ENCODE measurements at regions not wholly inside any gene's neighbourhood (a gene's known extent, or its start where the extent isn't known, plus 50 kb on each side); places are given as distances from the start of the nearest gene placed in this dataset.
"Not testable (repeated sequence)": the region's sequence is repeated elsewhere in the genome, so short reads cannot be mapped to it uniquely, and the experiment has no call there.

GRCh38 chr1:166488327-166488726 is 321.5 kb upstream of the FAM78B start:
- TF ChIP-seq ELF4 (IDR thresholded peaks at IDR 0.05) (no peak), FOXM1 (IDR thresholded peaks at IDR 0.05; ENCODE audit: borderline replicate concordance) (no peak), NFRKB (IDR thresholded peaks at IDR 0.05) (no peak), L3MBTL2 (conservative IDR thresholded peaks at IDR 0.05) (no peak), LEF1 (IDR thresholded peaks at IDR 0.05; ENCODE audit: borderline replicate concordance) (no peak), FOXK2 (IDR thresholded peaks at IDR 0.05) (no peak), SUZ12 (IDR thresholded peaks at IDR 0.05) (no peak), ZNF384 (IDR thresholded peaks at IDR 0.05) (no peak), ARNT (IDR thresholded peaks at IDR 0.05) (no peak)
- ChIA-PET CTCF (no interaction called here), POLR2A (no interaction called here)
- no peak for DNase-seq (ENCODE audit: extremely low spot score)

GRCh38 chr1:166489356-166489669 is 322.5 kb upstream of the FAM78B start:
- TF ChIP-seq LEF1 (IDR thresholded peaks at IDR 0.05; ENCODE audit: borderline replicate concordance) (no peak), HDGF (IDR thresholded peaks at IDR 0.05; ENCODE audit: borderline replicate concordance) (no peak)
- POLR2A ChIA-PET, result no interaction called here
- DNase-seq (ENCODE audit: extremely low spot score), result no peak
- CTCF ChIA-PET, result interaction anchor here (1.8 kb wide), 1 partner anchor 10 kb away, joined by 6 read pairs; no protein-coding TSS in a partner anchor

DNA sequence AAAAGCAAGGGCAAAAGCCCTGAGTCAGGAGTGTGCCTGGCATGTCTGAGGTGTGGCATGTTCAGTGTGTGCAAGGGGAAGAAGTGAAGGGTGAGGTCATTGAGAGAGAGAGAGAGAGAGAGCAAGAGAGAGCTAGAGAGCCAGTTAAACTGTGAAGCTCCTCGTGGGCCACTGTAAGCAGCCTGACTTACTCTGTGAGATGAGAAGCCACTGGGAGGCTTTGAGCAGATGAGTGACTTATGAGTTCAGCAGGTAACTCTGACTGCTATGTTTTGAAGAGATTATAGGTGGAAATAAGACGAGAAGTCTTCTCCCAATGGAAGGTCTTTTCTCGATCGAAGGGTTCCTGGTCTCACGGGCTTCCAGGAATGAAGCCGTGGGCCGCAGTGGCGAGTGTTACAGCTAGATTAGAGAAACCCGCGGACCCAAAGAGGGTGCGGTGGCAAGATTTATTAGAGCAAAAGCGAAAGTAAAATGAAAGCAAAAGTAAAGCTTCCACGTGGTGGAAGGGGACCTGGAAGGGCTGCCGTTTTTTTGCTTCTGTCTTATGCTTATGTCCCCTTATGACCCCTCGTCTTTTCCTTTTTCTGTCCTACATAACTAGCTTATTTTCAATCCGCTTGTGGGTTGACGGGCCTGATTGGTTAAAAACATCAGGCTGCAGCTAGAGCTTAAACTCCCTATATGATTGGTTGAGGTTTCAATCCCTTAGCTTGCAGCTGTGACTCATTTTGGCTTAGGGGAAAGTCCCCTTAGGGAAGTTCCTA is 323.1 kb upstream of the FAM78B start:
- POLR2A ChIA-PET, result no interaction called here

GRCh38 chr1:166490437-166490991 is 323.7 kb upstream of the FAM78B start:
- TF ChIP-seq, protein P1, sequence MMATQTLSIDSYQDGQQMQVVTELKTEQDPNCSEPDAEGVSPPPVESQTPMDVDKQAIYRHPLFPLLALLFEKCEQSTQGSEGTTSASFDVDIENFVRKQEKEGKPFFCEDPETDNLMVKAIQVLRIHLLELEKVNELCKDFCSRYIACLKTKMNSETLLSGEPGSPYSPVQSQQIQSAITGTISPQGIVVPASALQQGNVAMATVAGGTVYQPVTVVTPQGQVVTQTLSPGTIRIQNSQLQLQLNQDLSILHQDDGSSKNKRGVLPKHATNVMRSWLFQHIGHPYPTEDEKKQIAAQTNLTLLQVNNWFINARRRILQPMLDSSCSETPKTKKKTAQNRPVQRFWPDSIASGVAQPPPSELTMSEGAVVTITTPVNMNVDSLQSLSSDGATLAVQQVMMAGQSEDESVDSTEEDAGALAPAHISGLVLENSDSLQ (IDR thresholded peaks at IDR 0.05), result no peak
- TF ChIP-seq NFRKB (IDR thresholded peaks at IDR 0.05), result no peak
- TF ChIP-seq CTBP1 (IDR thresholded peaks at IDR 0.05; ENCODE audit: borderline replicate concordance), result no peak
- no peak for TF ChIP-seq FOXA1 (IDR thresholded peaks at IDR 0.05)
- TF ChIP-seq ELF4 (IDR thresholded peaks at IDR 0.05), result no peak
- TF ChIP-seq TARDBP (IDR thresholded peaks at IDR 0.05), result no peak
- no peak for TF ChIP-seq L3MBTL2 (conservative IDR thresholded peaks at IDR 0.05)
- TF ChIP-seq SP1 (IDR thresholded peaks at IDR 0.05), result no peak
- TF ChIP-seq ZNF384 (IDR thresholded peaks at IDR 0.05), result no peak
- no peak for TF ChIP-seq SUZ12 (IDR thresholded peaks at IDR 0.05)
- no peak for TF ChIP-seq HDGF (IDR thresholded peaks at IDR 0.05; ENCODE audit: borderline replicate concordance)
- TF ChIP-seq BHLHE40 (IDR thresholded peaks at IDR 0.05; ENCODE audit: borderline replicate concordance), result no peak
- TF ChIP-seq FOXK2 (IDR thresholded peaks at IDR 0.05), result no peak
- TF ChIP-seq ARNT (IDR thresholded peaks at IDR 0.05), result no peak
- no peak for TF ChIP-seq LEF1 (IDR thresholded peaks at IDR 0.05; ENCODE audit: borderline replicate concordance)
- TF ChIP-seq FOXM1 (IDR thresholded peaks at IDR 0.05; ENCODE audit: borderline replicate concordance), result no peak
- DNase-seq (ENCODE audit: extremely low spot score), result no peak
- ChIA-PET POLR2A (no interaction called here), CTCF (interaction anchor here (1.8 kb wide), 1 partner anchor 11 kb away, joined by 6 read pairs; no protein-coding TSS in a partner anchor)

More for the DNA sequence above, 323.1 kb upstream of the FAM78B start:
- CTCF ChIA-PET, result interaction anchor here (1.8 kb wide), 1 partner anchor 11 kb away, joined by 6 read pairs; no protein-coding TSS in a partner anchor
- no peak for DNase-seq (ENCODE audit: extremely low spot score)
- TF ChIP-seq NFRKB (IDR thresholded peaks at IDR 0.05), result no peak
- no peak for TF ChIP-seq BHLHE40 (IDR thresholded peaks at IDR 0.05; ENCODE audit: borderline replicate concordance)
- TF ChIP-seq, protein P1 (IDR thresholded peaks at IDR 0.05), result no peak
- no peak for TF ChIP-seq SUZ12 (IDR thresholded peaks at IDR 0.05)

- CTCF ChIA-PET; DNase-seq (ENCODE audit: extremely low spot score); POLR2A ChIA-PET: not testable (repeated sequence)
These were observed 327.0 kb upstream of the FAM78B start for GRCh38 chr1:166493765-166494164.

- TF ChIP-seq FOXM1 (IDR thresholded peaks at IDR 0.05; ENCODE audit: borderline replicate concordance) (no peak), FOXK2 (IDR thresholded peaks at IDR 0.05) (no peak), NFRKB (IDR thresholded peaks at IDR 0.05) (no peak), ELF4 (IDR thresholded peaks at IDR 0.05) (no peak), BHLHE40 (IDR thresholded peaks at IDR 0.05; ENCODE audit: borderline replicate concordance) (no peak), SP1 (IDR thresholded peaks at IDR 0.05) (no peak), SUZ12 (IDR thresholded peaks at IDR 0.05) (no peak), ZNF384 (IDR thresholded peaks at IDR 0.05) (no peak), CTBP1 (IDR thresholded peaks at IDR 0.05; ENCODE audit: borderline replicate concordance) (no peak), FOXA1 (IDR thresholded peaks at IDR 0.05) (no peak), LEF1 (IDR thresholded peaks at IDR 0.05; ENCODE audit: borderline replicate concordance) (no peak), HDGF (IDR thresholded peaks at IDR 0.05; ENCODE audit: borderline replicate concordance) (no peak), L3MBTL2 (conservative IDR thresholded peaks at IDR 0.05) (no peak), TARDBP (IDR thresholded peaks at IDR 0.05) (no peak), ARNT (IDR thresholded peaks at IDR 0.05) (no peak)
- TF ChIP-seq, protein P1 (IDR thresholded peaks at IDR 0.05), result no peak
- ChIA-PET POLR2A (no interaction called here), CTCF (no interaction called here)
- no peak for DNase-seq (ENCODE audit: extremely low spot score)
These were observed 331.9 kb upstream of the POGK start for GRCh38 chr1:166507347-166507746.
